Heart right ventricle (tissue), 16 donors: ENCODE measurements at regions not wholly inside any gene's neighbourhood (a gene's known extent, or its start where the extent isn't known, plus 50 kb on each side); places are given as distances from the start of the nearest gene placed in this dataset.

Source experiments
- ATAC-seq, 8 donors: fragments of 200-7000 bp; cut with Tn5 transposase; one replicate each; pipeline ENCODE4 v1.9.1; 2020; ENCODE audit warnings: mild to moderate bottlenecking in 8 of 8, moderate library complexity in 8 of 8, moderate number of reproducible peaks in 1 of 8
- DNase-seq, 2 donors: peaks; one replicate each; pipeline ENCODE4 v3.0.0-alpha.2; 2020
- H3K27ac ChIP-seq, 10 donors: fragments of 200-600 bp; sonication (generic) in 2 of 10; one replicate each; pipeline versions ENCODE4 v1.5.0 to v1.8.0; 2020 to 2022; ENCODE audit warnings: mild to moderate bottlenecking in 3 of 10
- H3K27me3 ChIP-seq, 7 donors: fragments of 200-600 bp; one replicate each; pipeline ENCODE4 v1.8.0; 2021 to 2022; ENCODE audit warnings: mild to moderate bottlenecking in 2 of 7
- H3K36me3 ChIP-seq, 9 donors: fragments of 200-600 bp; sonication (generic) in 1 of 9; one replicate each; pipeline versions ENCODE4 v1.5.0 to v1.8.0; 2020 to 2022; ENCODE audit warnings: mild to moderate bottlenecking in 2 of 9
- H3K4me1 ChIP-seq, 9 donors: fragments of 200-600 bp; sonication (generic) in 1 of 9; one replicate each; pipeline versions ENCODE4 v1.5.0 to v1.8.0; 2020 to 2022; ENCODE audit warnings: mild to moderate bottlenecking in 4 of 9
- H3K4me3 ChIP-seq, 10 donors: fragments of 200-600 bp; sonication (generic) in 2 of 10; one replicate each; pipeline versions ENCODE4 v1.5.0 to v1.8.0; 2020 to 2022; ENCODE audit warnings: mild to moderate bottlenecking in 7 of 10, moderate library complexity in 2 of 10
- H3K9me3 ChIP-seq, 11 donors: fragments of 200-600 bp in 10 of 11; sonication (generic) in 2 of 11; one replicate each; pipeline versions ENCODE4 v1.5.0 to v1.8.0; 2013 to 2022; ENCODE audit warnings: mild to moderate bottlenecking in 2 of 11, control low read depth in 1 of 11, moderate library complexity in 1 of 11
- CTCF ChIP-seq, 9 donors: fragments of 200-600 bp; sonication (generic) in 2 of 9; IDR thresholded peaks; one replicate each; pipeline versions ENCODE4 v1.5.0 to v1.8.0; 2021 to 2022; ENCODE audit warnings: antibody characterized with exemption in 9 of 9, mild to moderate bottlenecking in 5 of 9, moderate library complexity in 1 of 9
- WGBS, 2 donors: extraction: QIAGEN DNeasy Blood & Tissue Kit; methylation state at CpG; one replicate each; pipeline ENCODE4 v1.1.7; 2013; ENCODE audit warnings: inconsistent platforms in 1 of 2; 5-methylcytosine and 5-hydroxymethylcytosine counted together
- intact Hi-C, 10 donors: fragments of 100-400 bp; cut with DNase I; formaldehyde crosslinking; loops; one replicate each; pipeline versions ENCODE4 v1.11.1 to v1.14.2; 2022
- donor health status: Arrhythmogenic right ventricular cardiomyopathy.
- donor health status: ischemic (EF 13 %, LVEDD 7.1; RV severe dilation, severe dysfunction).
- donor health status: healthy with polysubstance abuse.
- donor health status: DM: no; HTN: yes; CAD: no.
- donor health status: DM: no; HTN: no; CAD: no.
- donor health status: ischemic (EF 25% LVEDD 6.9; RV normal size, moderate dysfunction).
- donor health status: ischemic (EF 25% LVEDD 5.7; RV mildly dilated, moderate dysfunction).
- donor health status: healthy.
- donor health status: DM: yes; HTN: yes; CAD: no.
- donor health status: Ischemic cardiomyopathy.
- donor health status: ischemic (EF 35%, LVEDD 5.7; RV mildly dilated, moderate dysfunction).
- donor health status: nonischemic (EF 11% LVEDD 7.7; RV severe dilation, severe dysfunction).
- donor health status: DM: yes; HTN: yes; CAD: no.
- donor health status: PGD.
- donor health status: ischemic (EF 29% LVEDD 5.4; RV normal size, mild dysfunction).
- donor health status: nonischemic (EF 23%, LVEDD 6.1; RV moderate dilation, normal function).

DNA sequence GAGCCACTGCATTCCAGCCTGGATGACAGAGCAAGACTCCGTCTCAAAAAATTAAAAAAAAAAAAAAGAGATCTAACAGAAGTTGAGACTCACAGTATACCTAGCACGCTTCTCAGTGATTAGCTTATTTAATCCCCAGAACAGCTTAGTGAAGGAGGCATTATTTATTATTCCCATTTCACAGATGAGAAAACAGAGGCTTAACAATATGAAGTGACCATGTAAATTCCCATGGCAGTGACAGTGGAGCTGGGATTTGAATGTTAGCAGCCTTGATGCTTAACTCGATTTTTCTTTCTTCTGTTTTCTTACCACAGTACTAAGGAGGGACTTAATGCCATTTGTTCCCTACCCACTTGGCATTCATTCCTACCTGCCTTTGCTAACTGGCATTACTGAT lies 89.9 kb upstream of the ZNF217 start:
- no peaks in the 10 kb centered on the region for H3K36me3 ChIP-seq
- peaks cover 0 to 27% (median 11%) of the 10 kb centered on the region in 9 donors for H3K4me1 ChIP-seq
- intact Hi-C loops: no loop called here
- WGBS, 2 donors: 97% methylated on average over 3 of the region's 3 CpGs
- ATAC-seq (no peak), DNase-seq (no peak)
- H3K27me3 ChIP-seq: no peaks in the 10 kb centered on the region
- H3K9me3 ChIP-seq: no peaks in the 10 kb centered on the region
- no peak for TF ChIP-seq CTCF (IDR thresholded peaks at IDR 0.05)
- no peak overlapping the region for H3K27ac ChIP-seq
- H3K4me3 ChIP-seq: no peak overlapping the region

GRCh38 chr20:53681352-53682212 lies 87.9 kb upstream of the ZNF217 start:
- 90 to 92% methylated on average over 17 of the region's 17 CpGs for WGBS, 2 donors
- TF ChIP-seq CTCF (IDR thresholded peaks at IDR 0.05): no peak

GRCh38 chr20:53679597-53680309 lies 86.1 kb upstream of the ZNF217 start:
- Histone ChIP-seq H3K9me3 (no peaks in the 10 kb centered on the region), H3K27ac (peak overlapping the region in 6 of 10 donors; percentile 24 to 72 (median 49)), H3K4me1 (peaks cover 0 to 39% (median 25%) of the 10 kb centered on the region in 9 donors), H3K4me3 (no peak overlapping the region), H3K36me3 (no peaks in the 10 kb centered on the region), H3K27me3 (no peaks in the 10 kb centered on the region)
- 68% methylated on average over 7 of the region's 7 CpGs for WGBS, 2 donors
- intact Hi-C loops: no loop called here
- ATAC-seq (no peak), DNase-seq (no peak)
- no peak for TF ChIP-seq CTCF (IDR thresholded peaks at IDR 0.05)

More at GRCh38 chr20:53681352-53682212, 87.9 kb upstream of the ZNF217 start:
- DNase-seq: no peak
- H3K27me3 ChIP-seq: no peaks in the 10 kb centered on the region
- peaks cover 0 to 39% (median 25%) of the 10 kb centered on the region in 9 donors for H3K4me1 ChIP-seq
- ATAC-seq: no peak
- H3K36me3 ChIP-seq: no peaks in the 10 kb centered on the region
- intact Hi-C loops: no loop called here
- H3K27ac ChIP-seq: no peak overlapping the region
- no peaks in the 10 kb centered on the region for H3K9me3 ChIP-seq
- H3K4me3 ChIP-seq: no peak overlapping the region

DNA sequence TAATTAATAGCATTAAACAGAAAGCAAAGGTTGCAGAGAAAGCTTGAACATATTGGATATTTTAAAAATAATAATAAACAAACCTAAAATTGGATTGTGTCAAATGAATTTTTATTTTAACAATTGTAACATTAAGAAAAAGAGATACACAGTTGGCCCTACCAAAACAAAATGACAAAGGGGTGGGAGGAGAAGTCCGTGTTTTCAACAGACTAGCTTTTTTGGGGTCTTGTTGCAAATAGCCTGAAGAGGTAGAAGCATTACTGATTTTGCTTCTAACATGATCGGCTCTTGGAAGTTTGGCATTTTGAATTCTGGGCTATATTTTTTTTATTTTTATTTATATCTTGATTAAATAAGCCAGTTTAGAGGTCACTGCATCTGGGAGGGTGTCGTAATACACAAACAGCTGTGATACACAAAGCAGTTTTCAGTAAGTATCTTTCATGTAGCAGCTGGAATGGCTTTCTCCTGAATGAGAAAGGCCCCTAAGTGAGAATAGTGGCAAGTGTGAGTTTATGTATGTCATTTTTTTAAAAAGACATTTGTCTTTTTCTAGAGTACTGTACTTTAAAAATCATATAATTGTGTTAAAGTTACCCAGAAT lies 85.5 kb upstream of the ZNF217 start:
- 66 to 69% methylated on average over 3 of the region's 3 CpGs for WGBS, 2 donors
- TF ChIP-seq CTCF (IDR thresholded peaks at IDR 0.05): no peak
- intact Hi-C loops: no loop called here
- Histone ChIP-seq H3K9me3 (no peaks in the 10 kb centered on the region), H3K4me3 (no peak overlapping the region), H3K36me3 (no peaks in the 10 kb centered on the region), H3K27ac (peak overlapping the region in 6 of 10 donors; percentile 8 to 76 (median 64)), H3K4me1 (peaks cover 0 to 39% (median 25%) of the 10 kb centered on the region in 9 donors), H3K27me3 (no peaks in the 10 kb centered on the region)
- DNase-seq: no peak
- ATAC-seq: peak in 6 of 8 donors; percentile 46 to 70 (median 57)
